ENCODE measurements at regions not wholly inside any gene's neighbourhood (a gene's known extent, or its start where the extent isn't known, plus 50 kb on each side); places are given as distances from the start of the nearest gene placed in this dataset.

DNA sequence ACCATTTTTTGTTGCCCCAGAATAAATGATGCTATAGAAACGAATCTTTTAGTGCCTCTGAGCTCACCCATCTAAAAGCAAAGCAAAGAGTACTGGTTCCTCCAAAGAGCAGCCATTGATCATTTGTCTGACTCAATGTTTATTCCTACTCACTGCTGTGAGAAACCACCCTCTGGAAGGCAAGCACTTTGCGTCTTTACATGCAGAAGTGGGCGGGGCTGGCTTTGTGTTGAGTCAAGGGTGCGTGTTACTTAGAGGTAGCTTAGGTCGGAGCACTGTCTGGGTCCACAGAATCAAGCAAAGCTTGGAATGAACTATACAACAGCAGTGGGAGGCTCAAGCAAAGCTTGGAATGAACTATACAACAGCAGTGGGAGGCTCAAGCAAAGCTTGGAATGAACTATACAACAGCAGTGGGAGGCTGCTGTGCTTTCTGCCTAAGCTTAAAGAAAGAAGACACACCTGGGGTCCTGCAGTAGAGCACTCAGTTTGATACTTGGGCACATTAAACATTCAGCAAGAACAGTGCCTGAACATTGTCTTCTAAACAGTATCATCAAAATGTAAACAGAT, 77.2 kb upstream of the PRICKLE1 start:
- FAIRE-seq = no peak
- no peak for DNase-seq (ENCODE audit: insufficient read length, low spot score)
- TF ChIP-seq, protein P1, sequence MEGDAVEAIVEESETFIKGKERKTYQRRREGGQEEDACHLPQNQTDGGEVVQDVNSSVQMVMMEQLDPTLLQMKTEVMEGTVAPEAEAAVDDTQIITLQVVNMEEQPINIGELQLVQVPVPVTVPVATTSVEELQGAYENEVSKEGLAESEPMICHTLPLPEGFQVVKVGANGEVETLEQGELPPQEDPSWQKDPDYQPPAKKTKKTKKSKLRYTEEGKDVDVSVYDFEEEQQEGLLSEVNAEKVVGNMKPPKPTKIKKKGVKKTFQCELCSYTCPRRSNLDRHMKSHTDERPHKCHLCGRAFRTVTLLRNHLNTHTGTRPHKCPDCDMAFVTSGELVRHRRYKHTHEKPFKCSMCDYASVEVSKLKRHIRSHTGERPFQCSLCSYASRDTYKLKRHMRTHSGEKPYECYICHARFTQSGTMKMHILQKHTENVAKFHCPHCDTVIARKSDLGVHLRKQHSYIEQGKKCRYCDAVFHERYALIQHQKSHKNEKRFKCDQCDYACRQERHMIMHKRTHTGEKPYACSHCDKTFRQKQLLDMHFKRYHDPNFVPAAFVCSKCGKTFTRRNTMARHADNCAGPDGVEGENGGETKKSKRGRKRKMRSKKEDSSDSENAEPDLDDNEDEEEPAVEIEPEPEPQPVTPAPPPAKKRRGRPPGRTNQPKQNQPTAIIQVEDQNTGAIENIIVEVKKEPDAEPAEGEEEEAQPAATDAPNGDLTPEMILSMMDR (IDR thresholded peaks at IDR 0.05; ENCODE audit: insufficient read depth, missing control alignments) = no peak

DNA sequence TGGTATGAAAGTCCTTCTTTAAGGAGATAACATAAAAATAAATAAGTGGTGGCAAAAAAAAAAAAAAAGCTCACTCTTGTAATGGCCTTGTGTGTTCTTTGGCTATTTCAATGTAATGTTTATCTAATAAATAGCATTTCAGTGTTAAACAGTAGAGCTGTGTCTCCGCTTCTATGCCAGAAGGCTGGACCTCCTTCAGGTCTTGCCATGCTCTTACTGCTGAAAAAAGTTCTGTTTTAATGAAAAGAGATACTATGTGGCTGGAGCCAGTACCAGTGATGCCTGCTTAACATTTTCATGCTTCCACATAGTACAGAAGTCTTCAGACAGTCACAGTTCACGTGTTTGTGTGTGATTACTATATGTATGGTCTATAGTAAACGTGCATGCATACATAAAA, 74.1 kb upstream of the PRICKLE1 start:
- FAIRE-seq (no peak), DNase-seq (ENCODE audit: insufficient read length, low spot score) (no peak)
- TF ChIP-seq, protein P1 (IDR thresholded peaks at IDR 0.05; ENCODE audit: insufficient read depth, missing control alignments) = no peak

DNA sequence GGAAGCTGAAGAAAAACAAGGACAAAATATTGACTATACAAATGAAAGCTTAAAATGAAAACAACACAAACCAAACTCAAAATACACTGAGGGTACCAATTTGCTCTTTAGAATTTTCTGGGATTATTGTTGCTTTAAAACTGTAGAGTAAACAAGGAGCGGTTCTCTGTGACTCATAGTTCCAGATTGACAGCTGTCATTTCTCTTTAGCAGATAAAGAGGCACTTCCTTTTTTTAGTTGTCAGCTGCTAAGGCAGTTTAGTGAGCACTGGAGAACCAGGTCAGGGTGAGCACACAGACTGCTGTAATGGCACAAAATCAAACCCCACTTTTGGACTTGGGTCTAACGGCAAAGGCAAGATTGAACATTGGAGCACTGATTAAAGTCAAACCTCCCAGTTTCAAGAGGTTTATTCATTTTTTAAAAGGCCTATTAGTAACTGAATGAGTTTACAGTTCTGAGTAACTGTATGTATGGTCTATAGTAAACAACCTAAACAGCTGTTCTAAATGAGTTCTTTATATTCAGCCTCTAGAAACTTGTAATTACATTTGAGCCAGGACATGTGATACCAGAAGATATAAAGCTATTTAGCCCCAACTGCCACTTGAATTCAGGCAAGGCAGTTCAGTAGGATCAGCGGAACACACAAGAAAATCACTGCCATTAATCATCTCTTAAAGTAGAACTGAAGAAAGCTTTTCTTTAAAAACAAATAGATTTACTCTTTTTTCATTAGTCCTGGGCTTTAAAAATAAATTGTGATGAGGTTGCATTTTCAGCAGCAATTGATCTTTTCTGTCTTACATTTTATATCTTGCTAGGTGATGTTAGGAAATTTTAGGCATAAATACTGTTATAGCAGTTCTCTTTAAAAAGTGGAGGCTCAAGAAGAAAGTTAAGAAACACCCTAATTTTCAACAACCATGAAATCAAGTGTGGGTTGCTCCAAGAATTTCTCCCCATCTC, 71.7 kb upstream of the PRICKLE1 start:
- TF ChIP-seq, protein P1 (IDR thresholded peaks at IDR 0.05; ENCODE audit: insufficient read depth, missing control alignments) = no peak
- FAIRE-seq (no peak), DNase-seq (ENCODE audit: insufficient read length, low spot score) (no peak)

DNA sequence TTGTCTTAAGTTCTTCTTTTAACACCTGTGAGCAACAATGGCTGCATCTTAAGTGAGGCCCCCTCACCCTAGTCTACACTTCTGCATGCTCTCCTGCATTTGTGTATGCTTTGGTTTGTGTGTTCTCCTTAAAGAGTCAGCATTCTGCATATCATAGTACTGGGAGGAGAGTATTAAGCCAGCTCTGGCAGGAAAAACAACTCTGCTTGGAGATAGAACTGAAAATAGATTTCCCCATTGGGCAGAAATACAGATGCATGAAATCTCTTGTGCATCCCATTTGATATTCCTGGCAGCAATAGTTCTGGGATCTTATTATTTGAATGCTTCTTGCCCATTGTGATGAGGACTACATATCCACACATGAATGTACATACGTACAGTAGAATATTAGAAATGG, 70.6 kb upstream of the PRICKLE1 start:
- DNase-seq (ENCODE audit: insufficient read length, low spot score) = no peak

DNA sequence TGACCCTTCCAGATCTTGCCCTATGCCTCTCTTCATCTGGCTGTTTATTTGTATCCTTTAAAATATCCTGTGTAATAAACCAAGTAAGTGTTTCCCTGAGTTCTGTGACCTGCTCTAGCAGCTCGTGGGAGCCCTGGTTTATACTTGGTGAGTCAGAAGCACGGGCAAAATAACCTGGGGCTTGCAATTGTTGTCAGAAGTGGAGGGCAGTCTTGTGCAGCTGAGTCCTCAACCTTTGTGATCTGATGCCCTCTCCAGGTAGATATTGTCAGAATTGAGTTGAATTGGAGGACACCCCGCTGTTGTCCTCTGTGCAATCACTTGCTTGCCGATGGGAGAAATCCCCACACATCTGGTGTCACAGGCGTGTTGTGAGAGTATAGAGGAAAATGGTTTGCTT, 62.5 kb upstream of the PRICKLE1 start:
- no peak for DNase-seq (ENCODE audit: insufficient read length, low spot score)
- no peak for FAIRE-seq

More for the DNA sequence above, 70.6 kb upstream of the PRICKLE1 start:
- no peak for FAIRE-seq
- TF ChIP-seq, protein P1 (IDR thresholded peaks at IDR 0.05; ENCODE audit: insufficient read depth, missing control alignments) = no peak

DNA sequence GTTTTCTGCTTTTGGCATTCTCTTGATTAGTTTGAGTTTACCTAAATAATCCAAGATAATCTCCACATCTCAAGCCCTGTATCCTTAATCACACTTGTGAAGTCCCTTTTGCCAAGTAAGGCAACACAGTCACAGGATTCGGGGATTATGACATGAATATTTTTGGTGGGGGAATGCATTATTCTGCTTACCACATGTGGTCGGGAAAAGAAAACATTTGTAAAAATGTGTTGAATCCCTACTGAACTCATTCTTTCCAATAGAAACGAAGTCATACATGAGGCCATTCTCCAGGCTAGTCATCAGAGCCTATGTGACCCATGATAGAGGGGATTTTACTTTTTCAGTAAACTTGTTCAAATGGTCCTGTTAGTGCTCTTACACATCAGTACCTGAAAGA, 58.5 kb upstream of the PRICKLE1 start:
- TF ChIP-seq, protein P1 (IDR thresholded peaks at IDR 0.05; ENCODE audit: insufficient read depth, missing control alignments) = no peak
- DNase-seq (ENCODE audit: insufficient read length, low spot score) (no peak), FAIRE-seq (no peak)

More for the DNA sequence above, 62.5 kb upstream of the PRICKLE1 start:
- TF ChIP-seq, protein P1 (IDR thresholded peaks at IDR 0.05; ENCODE audit: insufficient read depth, missing control alignments) = no peak
